Brain pericyte (primary cell): ENCODE measurements at regions not wholly inside any gene's neighbourhood (a gene's known extent, or its start where the extent isn't known, plus 50 kb on each side); places are given as distances from the start of the nearest gene placed in this dataset.

Source experiments
- DNase-seq: peaks from one replicate; pipeline ENCODE4 v3.0.0-alpha.2; 2012; ENCODE audit warnings: low read depth, low spot score

DNA sequence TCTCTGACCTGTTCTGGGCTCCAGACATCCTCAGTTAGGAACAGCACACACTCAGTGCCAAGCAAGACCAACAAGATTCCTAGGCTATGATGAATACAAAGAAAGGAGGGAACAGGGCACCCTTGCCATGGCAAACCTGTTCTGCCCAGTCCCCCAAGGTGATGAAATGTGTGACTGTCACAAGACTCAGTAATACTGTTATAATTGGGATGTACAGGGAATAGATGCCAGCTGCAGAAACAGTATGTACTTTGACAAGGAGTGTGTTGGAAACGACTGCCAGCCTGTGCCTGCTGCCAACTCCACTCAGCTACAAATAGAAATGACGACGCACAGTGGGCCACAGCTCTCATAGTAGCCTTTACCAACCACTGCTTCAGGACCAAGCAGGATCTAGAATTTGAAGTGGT lies 453.0 kb downstream of the EFNA5 start:
- DNase-seq = no peak

DNA sequence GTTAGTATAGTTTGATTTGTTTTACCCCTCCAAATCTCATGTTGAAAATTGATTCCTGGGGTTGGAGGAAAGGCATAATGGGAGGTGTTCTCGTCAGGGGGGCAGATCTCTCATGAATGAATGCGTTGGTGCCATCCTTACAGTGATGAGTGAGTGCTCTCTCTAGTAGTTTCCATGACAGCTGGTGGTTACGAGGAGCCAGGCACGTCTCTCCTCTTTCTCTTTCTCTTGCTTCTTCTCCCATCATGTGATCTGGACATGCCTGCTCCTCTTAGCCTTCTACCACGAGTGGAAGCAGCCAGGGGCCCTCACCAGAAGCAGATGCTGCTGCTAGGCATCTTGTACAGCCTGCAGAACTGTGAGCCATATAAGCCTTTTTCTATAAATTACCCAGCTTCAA lies 454.1 kb downstream of the EFNA5 start:
- no peak for DNase-seq

DNA sequence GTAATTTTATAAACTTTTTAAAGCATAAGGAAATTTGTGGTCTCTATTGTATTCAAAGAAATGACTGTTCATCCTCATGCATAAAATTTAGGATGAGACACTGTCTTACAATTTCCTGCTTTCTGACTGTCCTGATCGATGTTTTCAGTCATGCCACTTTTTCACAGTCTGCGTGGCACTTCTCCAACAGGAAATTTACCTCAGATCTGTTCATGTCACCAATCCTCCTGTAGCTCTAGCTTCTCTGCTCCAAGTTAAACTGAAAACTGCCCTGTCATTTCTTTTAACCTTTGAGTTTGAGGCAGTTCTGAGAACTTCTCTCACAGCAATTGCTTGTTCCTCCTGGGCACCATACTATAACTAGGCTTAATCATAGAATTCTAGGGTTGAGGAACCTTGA lies 455.1 kb downstream of the EFNA5 start:
- DNase-seq = no peak

DNA sequence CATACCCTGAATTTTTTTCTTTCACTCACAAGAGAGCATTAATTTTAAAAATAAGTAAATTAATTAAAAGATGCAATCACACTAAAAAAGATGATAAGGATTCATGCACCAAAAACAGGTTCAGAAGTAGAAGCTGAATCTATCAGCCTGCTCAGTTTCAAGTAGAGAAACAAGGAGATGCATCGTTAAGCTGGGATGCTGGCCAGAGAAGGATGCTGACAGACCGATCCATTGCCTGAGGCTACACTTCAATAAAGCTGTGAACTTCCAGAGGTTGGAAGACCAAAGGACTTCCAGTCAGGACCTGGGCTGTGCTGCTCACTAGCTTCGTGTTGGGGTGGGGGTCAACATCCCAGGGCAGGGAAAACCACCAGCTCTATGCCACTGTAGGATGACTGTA lies 457.7 kb downstream of the EFNA5 start:
- DNase-seq = no peak

DNA sequence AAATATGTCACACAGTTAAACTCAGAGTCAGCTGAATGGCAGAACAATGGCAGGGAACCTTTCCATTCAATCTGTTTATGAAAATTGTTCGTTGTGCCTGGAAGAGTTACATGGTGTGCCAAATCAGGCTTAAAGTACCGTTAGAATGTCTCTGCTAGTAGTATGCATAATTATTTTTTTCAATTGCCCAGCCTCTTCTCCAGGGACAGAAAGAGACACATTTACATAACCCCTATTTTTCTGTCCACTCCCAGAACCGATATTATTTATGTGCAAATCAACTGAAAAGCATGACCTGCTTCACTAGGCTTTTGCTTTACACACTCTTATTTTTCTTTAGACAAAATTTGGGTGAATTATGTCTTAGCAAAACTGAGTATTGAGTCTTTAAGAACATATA lies 459.1 kb downstream of the EFNA5 start:
- DNase-seq = no peak

DNA sequence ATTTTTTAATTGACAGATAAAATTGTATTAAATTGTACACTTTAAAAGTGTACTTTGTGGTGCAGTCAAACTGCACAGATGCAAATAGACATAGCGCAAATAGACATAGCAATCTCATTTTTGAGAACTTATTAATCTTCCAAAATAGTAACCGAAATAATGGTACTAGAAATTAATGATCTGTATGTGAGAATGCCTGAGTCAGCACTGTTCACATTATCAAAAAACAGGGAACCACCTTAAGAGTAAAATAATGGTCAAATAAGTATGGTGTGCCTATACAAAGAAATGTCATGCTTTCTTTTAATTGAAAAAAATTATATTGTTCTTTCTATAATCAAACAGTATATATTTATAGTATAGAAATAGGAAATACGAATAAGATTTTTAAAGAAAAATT lies 461.9 kb downstream of the EFNA5 start:
- DNase-seq = no peak

DNA sequence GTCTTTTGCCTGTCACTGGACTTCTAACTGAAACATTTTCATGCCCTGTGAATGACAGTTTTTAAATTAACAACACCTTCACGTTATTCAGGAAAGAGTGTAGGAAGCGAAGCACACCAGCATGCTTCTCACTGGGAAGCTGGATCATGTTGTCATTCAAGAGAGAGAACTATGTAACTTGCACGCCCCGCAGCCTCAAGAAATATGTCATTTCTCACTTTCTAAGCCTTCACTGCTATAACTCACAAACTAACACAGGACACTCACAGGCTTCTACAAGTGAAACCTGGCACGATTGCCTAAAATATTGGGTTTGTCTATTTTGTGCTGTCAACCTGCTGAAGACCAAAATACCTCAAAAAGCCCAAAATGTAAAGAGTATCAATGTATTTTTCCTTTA lies 466.3 kb downstream of the EFNA5 start:
- DNase-seq = no peak

DNA sequence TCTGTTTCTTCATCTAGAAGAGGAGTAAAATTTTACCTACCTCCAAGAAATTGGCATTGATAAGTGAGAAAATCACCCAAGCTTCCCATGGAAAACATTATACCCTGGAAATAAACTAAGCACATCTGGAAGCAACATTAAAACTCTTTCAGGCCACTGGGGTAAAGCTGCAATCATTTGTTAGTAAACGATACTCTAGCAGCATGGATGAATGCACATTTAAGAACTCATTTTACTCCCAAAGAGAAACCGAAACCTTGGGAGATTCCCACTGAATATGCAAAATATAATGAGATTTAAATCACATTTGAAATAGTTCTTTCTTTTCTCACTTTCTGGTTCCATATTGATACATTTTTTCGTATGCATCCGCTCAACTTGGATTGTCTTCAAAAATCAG lies 467.5 kb downstream of the EFNA5 start:
- DNase-seq = no peak

DNA sequence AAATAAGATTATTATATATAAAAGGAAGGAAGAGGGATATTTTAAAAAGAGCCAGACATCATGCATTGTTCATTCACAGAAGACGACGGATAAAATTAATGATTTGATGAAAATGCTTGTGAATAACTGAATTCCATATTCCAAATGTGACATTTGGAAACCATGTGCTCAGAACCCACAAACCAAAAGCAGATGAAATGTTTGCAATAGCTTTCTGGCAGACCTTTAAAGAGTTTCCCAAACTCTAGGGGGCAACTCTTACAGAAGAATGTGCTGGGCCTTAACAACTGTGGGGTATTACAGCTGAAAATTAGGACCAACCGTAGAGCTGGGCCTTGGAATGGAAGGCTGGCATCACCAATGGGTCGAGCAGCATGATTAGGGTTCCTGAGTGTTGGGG lies 471.0 kb downstream of the EFNA5 start:
- DNase-seq = no peak

DNA sequence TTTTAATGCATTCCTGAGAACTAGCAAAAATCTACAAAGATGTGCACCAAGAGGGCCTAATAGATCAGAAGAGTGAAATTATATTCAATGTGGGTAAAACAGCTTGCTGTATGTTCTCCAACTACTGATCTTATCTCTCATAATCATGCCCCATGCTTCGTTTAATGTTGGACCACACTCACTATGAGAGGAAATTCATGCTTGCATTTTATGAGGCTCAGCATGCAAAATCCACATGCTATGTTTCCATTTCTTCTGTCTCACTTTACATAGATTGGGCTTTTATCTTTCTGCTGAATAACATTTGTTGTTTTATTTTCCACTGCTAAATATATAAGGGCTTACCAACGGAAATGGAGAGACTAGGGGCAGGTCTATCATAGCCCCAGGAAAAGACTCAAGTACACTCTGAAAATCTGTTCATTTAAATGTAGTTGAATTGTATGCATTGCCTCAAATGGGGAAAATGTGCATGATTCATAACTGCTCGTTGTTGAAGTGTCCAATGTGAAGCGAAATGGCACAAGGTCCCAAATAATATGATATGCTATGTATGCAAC lies 474.2 kb downstream of the EFNA5 start:
- DNase-seq = no peak

DNA sequence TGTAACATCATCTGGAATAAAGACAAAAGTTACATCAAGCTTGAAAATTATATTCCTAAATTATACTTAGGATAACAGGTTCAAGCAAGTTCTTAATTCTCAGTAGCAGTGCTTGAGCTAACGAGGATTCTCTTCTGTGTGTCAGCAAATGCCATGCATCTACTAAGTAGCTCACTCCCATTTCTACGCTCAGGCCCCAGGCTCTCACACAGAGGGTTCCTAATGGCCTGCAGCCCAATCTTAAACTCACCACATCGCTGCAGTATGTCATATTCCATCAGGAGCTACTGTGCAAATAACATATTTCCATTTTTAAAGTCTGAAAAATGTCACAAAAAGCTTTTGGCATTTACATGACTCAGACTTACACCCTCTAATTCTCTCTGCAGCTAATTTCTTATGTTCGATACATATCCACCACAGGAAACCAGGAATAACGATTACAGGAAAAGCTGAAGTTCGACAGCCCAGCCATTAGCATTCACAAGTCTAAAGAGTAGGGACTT lies 474.8 kb downstream of the EFNA5 start:
- DNase-seq = no peak

DNA sequence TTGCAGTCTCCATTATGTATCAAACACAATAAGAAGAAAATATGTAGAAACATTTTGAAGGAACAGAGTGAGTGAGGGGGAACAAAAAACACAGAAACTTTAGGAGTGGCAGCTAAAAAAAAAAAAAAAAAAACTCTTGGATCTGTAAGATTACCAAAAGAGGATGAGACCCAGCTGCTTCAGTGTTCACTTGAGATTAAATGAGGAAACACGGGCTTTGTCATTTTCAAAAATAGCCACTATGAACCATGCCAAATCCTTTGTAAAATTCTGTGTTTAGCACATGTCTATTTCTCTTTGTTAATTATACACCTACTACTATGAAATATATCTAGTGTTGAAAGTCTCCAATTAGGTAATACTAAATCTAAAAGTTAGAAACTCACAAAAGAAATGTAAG lies 485.9 kb downstream of the EFNA5 start:
- DNase-seq = no peak

DNA sequence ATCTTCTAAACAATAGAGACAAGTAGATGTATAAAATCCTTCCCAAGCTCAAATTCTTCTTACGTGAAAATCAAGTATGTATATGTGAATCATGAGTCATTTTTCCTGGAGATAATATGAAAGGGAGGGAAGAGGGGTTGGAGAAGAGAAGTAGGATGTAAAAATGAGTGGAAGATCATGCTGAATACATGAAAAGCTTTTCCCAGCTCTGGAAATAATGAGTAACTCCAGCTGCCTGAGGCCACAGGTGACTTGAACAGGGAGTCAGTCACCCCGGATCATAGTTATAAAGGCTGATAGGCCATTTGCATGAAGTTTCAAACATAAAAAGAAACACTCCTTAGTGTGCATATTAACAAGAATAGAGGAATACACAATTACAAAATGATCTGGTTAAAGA lies 486.7 kb downstream of the EFNA5 start:
- no peak for DNase-seq

DNA sequence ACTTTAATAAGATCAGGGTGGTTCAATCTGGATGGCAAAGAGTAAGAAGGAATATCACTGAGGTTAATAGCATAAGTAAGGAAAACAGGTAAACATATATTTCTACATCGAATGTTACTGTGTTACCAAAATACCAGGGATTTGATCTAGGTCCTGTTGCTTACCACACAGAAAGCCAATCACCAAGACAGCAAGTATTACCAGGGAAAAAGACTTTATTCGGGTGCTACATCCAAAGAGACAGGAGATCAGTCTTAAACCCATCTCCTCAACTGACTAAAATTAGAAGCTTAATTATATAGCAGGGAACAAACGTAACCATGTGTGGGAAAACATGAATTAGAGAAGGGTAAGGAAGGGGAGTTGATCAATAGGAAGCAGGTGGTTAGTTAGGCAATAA lies 500.1 kb downstream of the EFNA5 start:
- no peak for DNase-seq

DNA sequence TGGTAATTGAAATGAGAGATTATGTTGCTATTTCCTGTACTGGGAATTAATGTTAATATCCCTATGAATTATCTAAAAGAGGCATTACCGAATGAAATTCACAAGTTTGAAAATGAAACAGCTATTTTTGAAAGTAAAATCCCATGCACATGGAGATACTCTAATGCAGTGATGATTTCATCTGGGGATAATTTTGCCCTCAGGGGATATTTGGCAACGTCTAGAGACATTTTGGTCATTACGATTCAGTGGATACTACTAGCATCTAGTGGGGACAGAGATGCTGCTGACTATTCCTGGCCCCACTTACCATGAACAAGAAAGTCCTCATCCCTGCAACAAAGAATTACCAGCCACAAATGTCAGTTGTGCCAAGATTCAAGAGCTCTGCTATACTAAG lies 500.9 kb downstream of the EFNA5 start:
- no peak for DNase-seq

DNA sequence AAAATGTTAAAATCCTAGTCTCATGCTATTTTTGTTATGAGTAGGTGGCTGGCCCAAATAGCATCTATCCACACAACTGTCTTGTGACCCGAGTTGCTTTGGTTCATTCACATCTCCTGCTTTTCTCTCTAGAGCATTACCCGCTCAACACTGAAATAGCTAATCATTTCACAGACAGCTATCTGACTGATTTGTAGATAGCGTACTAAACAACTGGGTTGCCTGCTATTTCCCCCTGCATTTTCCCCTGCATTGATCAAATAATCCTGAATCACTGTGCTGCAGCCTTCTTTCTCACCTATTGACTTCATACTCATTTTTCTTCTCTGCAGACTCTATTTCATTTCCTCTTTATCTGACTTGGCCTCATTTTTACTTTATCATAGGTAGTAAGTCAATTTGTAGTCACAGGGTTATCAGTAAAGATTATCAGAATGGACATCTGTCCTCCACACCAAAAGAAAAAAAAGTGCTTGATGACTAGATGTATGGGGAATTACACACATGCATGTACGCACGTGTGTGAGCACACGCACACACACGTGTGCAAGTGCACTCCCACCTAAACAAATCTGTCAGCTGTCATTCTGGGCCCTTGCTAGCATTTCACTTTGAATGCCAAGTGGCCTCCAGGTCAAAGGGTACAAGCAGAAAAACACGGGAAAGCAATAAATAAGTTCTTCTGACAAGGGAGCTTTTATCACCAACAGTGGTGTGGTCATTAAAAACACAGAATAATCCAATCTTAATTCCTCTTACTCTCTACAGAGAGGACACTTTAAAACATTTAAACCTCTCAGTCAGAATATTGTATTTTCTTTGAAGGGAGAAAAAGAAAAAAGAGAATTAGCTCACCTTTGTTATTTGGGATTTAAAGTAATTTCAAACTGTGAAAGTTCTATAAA lies 501.6 kb downstream of the EFNA5 start:
- no peak for DNase-seq

DNA sequence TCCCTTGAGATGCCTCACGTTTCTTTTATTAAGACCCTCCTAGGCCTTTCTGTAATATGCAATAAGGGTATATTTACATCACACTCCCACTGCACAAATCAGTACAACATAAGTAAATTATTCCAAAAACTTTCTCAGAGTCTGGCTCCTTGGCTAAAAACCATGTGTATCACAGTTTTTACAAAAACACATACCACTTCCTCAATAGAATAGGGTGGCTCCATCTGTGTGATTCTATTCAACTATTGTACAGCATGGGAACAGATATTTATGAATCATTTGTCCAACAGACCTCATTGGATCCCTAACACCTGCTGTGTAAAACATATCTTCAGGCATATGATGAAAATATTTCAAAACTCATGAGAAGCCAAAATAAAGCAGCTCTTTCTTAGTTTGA lies 502.7 kb downstream of the EFNA5 start:
- no peak for DNase-seq

DNA sequence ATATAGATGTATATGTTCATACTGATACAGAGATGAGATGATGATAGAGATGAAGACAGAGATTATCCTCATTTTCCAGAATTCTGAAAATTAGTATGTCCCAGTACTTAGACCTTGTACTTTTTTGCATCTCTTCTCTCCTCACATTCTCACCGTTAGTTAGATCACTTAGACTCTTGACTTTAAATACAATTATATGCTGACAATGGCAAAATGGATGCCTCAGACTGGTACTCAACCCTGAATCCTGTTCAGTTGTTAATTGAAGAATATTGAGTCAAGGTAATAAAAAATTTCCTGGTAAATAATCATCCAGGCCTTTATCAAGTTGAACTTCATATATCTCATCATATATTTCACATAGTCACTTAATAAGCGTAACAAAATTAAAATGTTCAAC lies 505.4 kb downstream of the EFNA5 start:
- DNase-seq = no peak

DNA sequence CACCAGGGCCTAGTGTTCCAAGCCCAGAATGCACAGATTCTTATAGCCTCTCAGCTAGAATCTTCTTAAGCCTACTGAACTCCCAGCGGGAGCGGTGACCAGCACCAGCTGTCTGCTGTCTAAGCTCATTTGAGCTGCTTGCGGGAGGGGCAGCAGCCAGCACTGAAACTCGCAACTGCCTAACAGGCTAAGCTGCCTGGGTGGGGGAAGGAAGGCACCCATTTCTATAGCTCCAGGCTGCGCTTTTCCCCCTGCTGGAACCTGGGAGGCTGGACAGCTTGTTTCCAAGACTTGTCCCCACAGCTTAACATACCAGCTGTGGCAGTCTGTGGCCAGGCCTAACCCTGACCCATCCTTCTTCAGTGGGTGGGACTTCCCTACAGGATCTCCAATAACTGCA lies 512.9 kb downstream of the EFNA5 start:
- no peak for DNase-seq

DNA sequence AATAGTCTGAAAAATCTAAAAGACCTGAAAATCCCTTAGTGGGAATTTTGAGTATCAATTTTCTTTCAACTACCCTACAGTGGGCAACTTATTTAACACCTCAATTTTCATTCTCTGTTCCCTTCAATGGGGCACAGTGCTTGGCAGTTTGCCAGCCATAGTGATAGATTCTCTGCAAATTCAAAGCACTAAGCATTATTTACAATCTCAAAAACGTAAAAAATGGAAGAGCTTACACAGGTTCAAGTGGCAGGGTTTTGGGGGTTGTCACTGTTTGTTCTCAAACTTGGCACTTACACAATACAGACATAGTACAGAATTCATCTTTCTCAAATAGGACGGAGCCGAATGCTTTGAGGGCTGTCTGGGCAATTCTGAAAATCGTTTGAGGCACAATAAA lies 515.0 kb downstream of the EFNA5 start:
- DNase-seq = no peak

DNA sequence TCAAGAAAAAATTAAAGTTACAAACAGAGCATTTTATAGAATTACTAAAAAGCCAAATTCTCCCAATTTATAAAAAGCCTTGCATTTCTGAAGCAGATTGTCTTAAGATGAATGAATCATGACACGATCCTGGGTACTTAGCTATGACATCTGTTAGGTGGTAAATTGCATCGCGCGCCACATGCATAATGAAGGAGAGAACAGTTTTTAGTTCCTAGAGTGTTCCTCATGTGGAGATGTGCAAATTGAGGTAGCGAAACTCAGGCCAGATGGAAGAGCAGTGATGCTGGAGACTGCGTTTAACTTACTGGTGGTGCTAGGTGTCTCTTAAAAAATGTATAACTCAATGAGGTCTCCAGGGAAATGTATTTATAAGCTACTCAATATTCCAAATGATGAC lies 516.1 kb downstream of the EFNA5 start:
- no peak for DNase-seq

DNA sequence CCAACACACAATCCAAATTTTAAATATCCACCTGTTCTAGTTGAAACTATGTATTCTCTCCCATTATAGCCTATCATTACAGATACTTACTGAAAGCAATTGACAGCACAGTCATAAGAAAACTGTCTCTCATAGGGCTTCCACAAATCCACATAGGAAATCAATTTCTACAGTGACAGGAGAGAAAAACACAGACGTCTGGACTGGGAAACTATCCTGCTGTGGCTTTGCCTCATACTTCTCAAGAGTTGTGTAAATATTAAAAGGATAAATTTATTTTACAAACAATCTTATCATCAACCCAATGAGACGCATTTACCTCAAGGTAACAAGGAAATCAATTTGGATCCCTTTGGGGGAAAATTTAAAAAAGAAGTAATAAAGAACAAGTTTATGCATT lies 517.5 kb downstream of the EFNA5 start:
- DNase-seq = no peak

DNA sequence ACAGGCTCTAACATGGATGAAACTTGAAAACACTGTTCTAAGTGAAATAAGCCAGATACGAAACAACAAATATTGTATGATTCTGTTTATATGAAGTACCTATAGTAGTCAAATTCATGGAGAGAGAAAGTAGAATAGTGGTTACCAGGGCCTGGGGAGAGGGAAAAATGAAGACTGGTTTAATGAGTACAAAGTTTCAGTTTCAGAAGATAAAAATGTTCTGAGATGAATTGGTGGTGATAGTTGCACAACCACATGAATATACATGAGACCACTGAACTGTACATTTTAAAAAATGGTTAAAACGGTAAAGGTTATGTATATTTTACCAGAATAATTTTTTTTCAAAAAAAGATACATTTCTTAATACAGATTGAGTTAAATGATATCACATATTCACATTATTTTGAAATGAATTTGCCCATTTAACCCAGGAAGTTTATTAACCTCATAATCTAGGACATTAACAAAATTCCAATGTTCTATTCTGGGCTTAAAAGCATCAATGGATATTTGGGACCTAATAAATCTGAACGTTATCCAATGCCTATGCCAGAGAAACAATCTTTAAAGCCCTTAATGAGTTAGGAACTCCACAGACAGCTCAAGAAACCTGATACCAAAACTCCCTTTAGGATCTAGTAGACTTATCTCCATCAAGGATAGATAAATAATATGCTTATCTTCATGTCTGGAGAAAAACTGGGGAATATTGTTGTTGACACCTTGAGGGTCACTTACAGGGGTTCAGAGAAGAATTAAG lies 521.3 kb downstream of the EFNA5 start:
- no peak for DNase-seq
